Inferior parietal cortex (tissue), 1 donor: ENCODE measurements at regions not wholly inside any gene's neighbourhood (a gene's known extent, or its start where the extent isn't known, plus 50 kb on each side); places are given as distances from the start of the nearest gene placed in this dataset.

ENCODE experiments used
- DNase-seq: peaks from one replicate; pipeline ENCODE4 v3.0.0-alpha.2; 2016; ENCODE audit errors: extremely low spot score

DNA sequence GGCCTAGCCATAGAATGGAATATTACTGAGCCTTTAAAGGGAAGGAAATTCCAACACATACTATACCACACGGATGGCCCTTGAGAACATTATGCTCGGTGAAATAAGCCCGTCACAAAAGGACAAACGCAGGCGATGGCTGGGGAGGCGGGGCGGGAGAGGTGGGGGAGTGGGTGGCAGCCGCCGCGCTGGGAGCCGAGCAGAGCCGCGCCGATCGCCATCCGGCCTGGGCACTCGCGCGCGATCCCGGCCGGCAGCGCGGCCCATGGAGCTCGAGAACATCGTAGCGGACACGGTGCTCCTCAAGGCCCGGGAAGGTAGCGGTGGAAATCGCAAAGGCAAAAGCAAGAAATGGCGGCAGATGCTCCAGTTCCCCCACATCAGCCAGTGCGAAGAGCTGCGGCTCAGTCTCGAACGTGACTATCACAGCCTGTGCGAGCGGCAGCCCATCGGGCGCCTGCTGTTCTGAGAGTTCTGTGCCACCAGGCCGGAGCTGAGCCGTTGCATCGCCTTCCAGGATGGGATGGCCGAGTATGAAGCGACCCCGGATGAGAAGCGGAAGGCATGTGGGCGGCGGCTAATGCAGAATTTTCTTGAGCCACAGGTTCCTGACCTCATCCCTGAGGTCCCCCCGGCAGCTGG is 140.1 kb downstream of the ZDHHC20 start:
- no peak for DNase-seq

DNA sequence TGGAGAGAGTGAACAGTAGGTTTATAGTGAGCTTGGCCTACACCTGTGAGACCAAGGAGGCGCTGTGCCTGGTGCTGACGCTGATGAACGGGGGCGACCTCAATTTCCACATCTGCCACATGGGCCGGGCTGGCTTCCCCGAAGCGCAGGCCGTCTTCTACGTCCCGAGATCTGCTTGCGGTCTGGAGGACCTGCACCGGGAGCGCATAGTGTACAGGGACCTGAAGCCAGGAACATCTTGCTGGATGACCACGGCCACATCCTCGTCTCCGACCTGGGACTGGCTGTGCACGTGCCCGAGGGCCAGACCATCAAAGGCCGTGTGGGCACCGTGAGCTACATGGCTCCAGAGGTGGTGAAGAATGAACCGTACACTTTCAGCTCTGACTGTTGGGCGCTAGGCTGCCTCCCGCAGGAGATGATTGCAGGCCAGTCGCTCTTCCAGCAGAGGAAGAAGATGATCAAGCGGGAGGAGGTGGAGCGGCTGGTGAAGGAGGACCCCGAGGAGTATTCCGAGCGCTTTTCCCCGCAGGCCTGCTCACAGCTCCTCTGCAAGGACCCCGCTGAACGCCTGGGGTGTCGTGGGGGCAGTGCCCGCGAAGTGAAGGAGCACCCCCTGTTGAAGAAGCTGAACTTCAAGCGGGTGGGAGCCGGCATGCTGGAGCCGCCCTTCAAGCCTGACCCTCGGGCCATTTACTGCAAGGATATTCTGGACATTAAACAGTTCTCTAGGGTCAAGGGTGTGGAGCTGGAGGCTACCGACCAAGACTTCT is 139.0 kb downstream of the ZDHHC20 start:
- no peak for DNase-seq

DNA sequence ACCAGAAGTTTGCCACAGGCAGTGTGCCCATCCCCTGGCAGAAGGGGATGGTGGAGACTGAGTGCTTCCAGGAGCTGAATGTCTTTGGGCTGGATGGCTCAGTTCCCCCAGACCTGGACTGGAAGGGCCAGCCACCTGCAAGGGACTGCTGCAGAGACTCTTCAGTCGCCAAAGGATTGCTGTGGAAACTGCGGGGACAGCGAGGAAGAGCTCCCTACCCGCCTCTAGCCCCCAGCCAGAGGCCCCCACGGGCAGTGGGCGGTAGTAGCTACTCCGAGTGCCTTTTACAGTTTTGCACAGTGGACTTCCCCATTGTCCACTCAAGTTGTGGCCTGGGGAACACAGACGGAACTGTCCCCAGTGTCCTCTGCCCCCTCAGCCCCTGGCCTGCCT is 138.5 kb downstream of the ZDHHC20 start:
- no peak for DNase-seq

DNA sequence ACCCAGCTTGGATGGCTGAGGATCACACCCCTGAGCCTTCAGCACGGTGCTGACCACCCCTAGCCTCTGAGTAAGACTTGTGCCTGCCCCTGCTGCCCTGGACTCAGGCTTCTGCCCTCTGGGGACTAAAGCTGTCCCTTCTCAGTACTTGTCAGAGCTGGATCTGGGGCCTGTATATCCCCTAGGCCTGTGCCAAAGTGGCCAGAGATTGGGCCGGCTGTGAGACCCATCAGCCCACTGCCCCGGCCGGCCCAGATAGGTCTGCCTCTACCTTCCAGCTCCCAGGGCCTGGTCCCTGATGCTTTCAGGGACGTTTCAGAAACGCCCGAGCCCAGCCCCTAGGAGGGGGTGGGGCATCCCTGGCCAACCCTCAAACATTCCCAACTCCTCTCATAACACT is 137.8 kb downstream of the ZDHHC20 start:
- DNase-seq = no peak

DNA sequence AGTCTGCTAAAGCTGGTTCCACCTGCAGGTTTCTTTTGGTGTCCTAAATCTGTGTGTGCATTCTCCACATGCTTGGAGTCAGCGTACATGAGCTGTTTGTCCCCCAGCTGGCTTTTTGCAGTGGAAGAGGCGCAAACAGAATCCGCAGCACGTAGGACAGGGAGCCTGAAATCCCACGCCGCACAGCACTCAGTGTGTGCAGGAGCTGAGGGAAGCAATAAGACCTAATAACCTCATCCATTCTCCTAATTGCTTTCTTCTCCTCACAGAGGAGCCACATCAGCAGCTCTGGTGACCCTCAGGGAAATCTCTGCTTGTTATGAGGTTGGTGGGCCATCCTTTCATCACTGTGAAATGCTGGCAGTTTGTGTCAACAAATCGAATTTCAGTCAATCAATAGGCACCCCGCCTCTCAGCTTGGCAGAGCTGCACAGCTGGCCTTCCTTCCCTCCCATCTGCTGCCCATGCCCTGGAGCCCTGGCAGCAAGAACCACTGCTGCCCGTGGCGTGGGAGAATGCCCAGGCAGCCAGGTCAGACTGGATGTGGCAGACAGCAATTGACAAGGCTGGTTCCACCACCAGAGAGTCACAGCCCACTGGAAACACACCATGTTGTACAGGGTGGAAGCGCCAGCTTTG is 136.7 kb downstream of the ZDHHC20 start:
- DNase-seq = no peak
